ENCODE measurements at regions not wholly inside any gene's neighbourhood (a gene's known extent, or its start where the extent isn't known, plus 50 kb on each side); places are given as distances from the start of the nearest gene placed in this dataset.

DNA sequence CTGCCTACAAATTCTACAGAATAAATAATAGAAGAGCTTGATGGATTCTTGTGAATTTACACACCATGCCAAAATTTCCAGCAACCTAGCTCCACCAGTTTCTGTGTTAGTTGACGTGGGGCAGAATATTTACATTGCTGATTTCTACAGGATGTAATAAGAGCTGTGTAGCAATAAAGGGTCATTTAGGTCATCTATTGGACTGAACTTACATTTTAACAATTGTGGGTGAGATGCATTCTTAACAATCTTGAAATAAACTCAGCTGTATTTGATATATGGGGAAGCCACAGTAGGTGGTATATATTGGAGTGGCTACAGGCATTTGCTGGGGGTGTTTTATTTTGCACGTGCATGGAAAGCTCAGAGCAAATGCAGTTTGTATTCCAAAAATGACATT, 655.3 kb downstream of the IQCM start:
- CTCF ChIA-PET (ENCODE audit: partially characterized antibody) = interaction anchor here (1.3 kb wide), 1 partner anchor 11 kb away, joined by 3 read pairs; no protein-coding TSS in a partner anchor
- H2AFZ ChIP-seq (ENCODE audit: low read length) = no peak overlapping the region
- no peaks in the 10 kb centered on the region for H3K36me3 ChIP-seq (ENCODE audit: control insufficient read depth in 2 of 4, insufficient read depth in 4 of 4, low read length in 3 of 4)
- no peak overlapping the region for H4K8ac ChIP-seq (ENCODE audit: extremely low read depth, insufficient read depth, low read length)
- H3K9me3 ChIP-seq (ENCODE audit: insufficient read depth in 2 of 2, low read depth in 1 of 2, low read length in 1 of 2) = no peaks in the 10 kb centered on the region
- no peak for FAIRE-seq
- H3K4me2 ChIP-seq (ENCODE audit: insufficient read depth in 1 of 2, low read depth in 2 of 2, low read length in 2 of 2) = no peak overlapping the region
- no peak overlapping the region for H4K5ac ChIP-seq (ENCODE audit: insufficient read length, low read depth, low read length)
- WGBS, 2 experiments (ENCODE audit: extremely low coverage in 1 of 2, insufficient coverage in 1 of 2, insufficient read length in 1 of 2, insufficient replicate concordance in 2 of 2, low coverage in 1 of 2, low lambda C conversion rate in 2 of 2, missing lambda C conversion rate in 1 of 2) = 93% methylated on average over 2 of the region's 2 CpGs; no CpG with 5 or more reads in 1 of the 2 experiments
- H2BK12ac ChIP-seq (ENCODE audit: low read depth, low read length) = no peak overlapping the region
- H2BK15ac ChIP-seq (ENCODE audit: low read length) = no peak overlapping the region
- H3K4me1 ChIP-seq (replicated peaks in 1 of 4; ENCODE audit: control insufficient read depth in 3 of 4, insufficient read depth in 4 of 4, low read length in 3 of 4) = peaks cover 0 to 5% (median 3%) of the 10 kb centered on the region in 4 experiments; a peak in 2 of 7 replicates
- no peaks in the 10 kb centered on the region for H4K20me1 ChIP-seq (replicated peaks in 1 of 2; ENCODE audit: control insufficient read depth in 1 of 2, insufficient read depth in 2 of 2, low read length in 2 of 2)
- no peak overlapping the region for H2AK5ac ChIP-seq (ENCODE audit: low read depth, low read length)
- no peak overlapping the region for H3K14ac ChIP-seq (ENCODE audit: insufficient read length)
- H3K4ac ChIP-seq (replicated peaks; ENCODE audit: insufficient read length, low read depth, low read length) = no peak overlapping the region
- no peak overlapping the region for H2BK5ac ChIP-seq (ENCODE audit: low read depth, low read length)
- no peak overlapping the region for H3K23ac ChIP-seq (ENCODE audit: insufficient read length)
- no peak overlapping the region for H2BK120ac ChIP-seq (replicated peaks; ENCODE audit: low read depth, low read length)
- H3K27me3 ChIP-seq (replicated peaks in 1 of 4; ENCODE audit: control insufficient read depth in 3 of 4, extremely low read depth in 1 of 4, insufficient read depth in 3 of 4, low read length in 3 of 4) = no peaks in the 10 kb centered on the region
- no peak overlapping the region for H3K9ac ChIP-seq (replicated peaks in 1 of 4; ENCODE audit: extremely low read depth in 1 of 4, low read depth in 3 of 4, low read length in 3 of 4)
- H3K18ac ChIP-seq (ENCODE audit: extremely low read depth, low read length) = no peak overlapping the region
- no peak overlapping the region for H3K56ac ChIP-seq (replicated peaks; ENCODE audit: insufficient read length, low read depth, low read length)
- no peak overlapping the region for H3K4me3 ChIP-seq (ENCODE audit: extremely low read depth in 1 of 4, insufficient read depth in 2 of 4, low read depth in 3 of 4, low read length in 4 of 4)
- H3K27ac ChIP-seq (ENCODE audit: low read depth, low read length) = no peak overlapping the region
- TF ChIP-seq SIN3A (conservative IDR thresholded peaks at IDR 0.05 in 1 of 2, IDR thresholded peaks at IDR 0.05 in 1 of 2; ENCODE audit: low read depth in 1 of 2, low read length in 2 of 2) (no peak), ASH2L (IDR thresholded peaks at IDR 0.05; ENCODE audit: low read length) (no peak), TCF12 (IDR thresholded peaks at IDR 0.05; ENCODE audit: low read depth, low read length) (no peak), HDAC2 (IDR thresholded peaks at IDR 0.05; ENCODE audit: borderline replicate concordance in 1 of 2, low read depth in 2 of 2, low read length in 2 of 2) (no peak), RXRA (IDR thresholded peaks at IDR 0.05; ENCODE audit: insufficient read depth, low read depth, low read length) (no peak), JUND (IDR thresholded peaks at IDR 0.05; ENCODE audit: low read length) (no peak), BACH1 (IDR thresholded peaks at IDR 0.05; ENCODE audit: low read length) (no peak), SP2 (IDR thresholded peaks at IDR 0.05; ENCODE audit: low read length) (no peak), BRCA1 (IDR thresholded peaks at IDR 0.05; ENCODE audit: low read depth, low read length) (no peak), ATF3 (IDR thresholded peaks at IDR 0.05; ENCODE audit: insufficient read depth, low read depth, low read length) (no peak), CHD2 (IDR thresholded peaks at IDR 0.05; ENCODE audit: low read length) (no peak), NANOG (IDR thresholded peaks at IDR 0.05; ENCODE audit: insufficient read depth, low read depth, low read length, poor library complexity, severe bottlenecking) (no peak)
- H3K79me2 ChIP-seq (ENCODE audit: control insufficient read depth in 1 of 2, insufficient read depth in 2 of 2, low read length in 2 of 2) = no peaks in the 10 kb centered on the region
- H3K23me2 ChIP-seq (ENCODE audit: low read depth, low read length) = no peaks in the 10 kb centered on the region
- no peaks in the 10 kb centered on the region for H3K79me1 ChIP-seq (ENCODE audit: low read depth, low read length)
- no peak overlapping the region for H4K91ac ChIP-seq (replicated peaks; ENCODE audit: insufficient read length, low read length)
- POLR2A ChIA-PET (ENCODE audit: partially characterized antibody) = no interaction called here
- DNase-seq (ENCODE audit: low read depth in 1 of 2, low spot score in 2 of 2) = no peak
- no peak overlapping the region for H2BK20ac ChIP-seq (ENCODE audit: low read length)

Measured in H1 (cell line).